GM21515 (cell line): ENCODE measurements at regions not wholly inside any gene's neighbourhood (a gene's known extent, or its start where the extent isn't known, plus 50 kb on each side); places are given as distances from the start of the nearest gene placed in this dataset.
"Not testable (repeated sequence)": the region's sequence is repeated elsewhere in the genome, so short reads cannot be mapped to it uniquely, and the experiment has no call there.

ENCODE experiments used
- ATAC-seq: cut with Tn5 transposase; IDR thresholded peaks from one replicate; pipeline ENCODE4 v1.9.1; 2021; ENCODE audit not compliant: unreplicated experiment

- no peak for ATAC-seq
Observed at GRCh38 chr4:116551806-116552205, 533.6 kb downstream of the TRAM1L1 start.

- ATAC-seq = no peak
Observed at GRCh38 chr4:116547632-116548031, 537.7 kb downstream of the TRAM1L1 start.

- no peak for ATAC-seq
Observed at GRCh38 chr4:116546759-116547158, 538.6 kb downstream of the TRAM1L1 start.

- no peak for ATAC-seq
Observed at GRCh38 chr4:116544946-116545345, 540.4 kb downstream of the TRAM1L1 start.

GRCh38 chr4:116539744-116540143, 545.6 kb downstream of the TRAM1L1 start:
- no peak for ATAC-seq

- no peak for ATAC-seq
Observed at GRCh38 chr4:116537828-116538227, 547.5 kb downstream of the TRAM1L1 start.

GRCh38 chr4:116536024-116536423, 549.4 kb downstream of the TRAM1L1 start:
- not testable (repeated sequence) for ATAC-seq

- no peak for ATAC-seq
Observed at GRCh38 chr4:116531870-116532269, 553.5 kb downstream of the TRAM1L1 start.

GRCh38 chr4:116531026-116531425, 554.4 kb downstream of the TRAM1L1 start:
- no peak for ATAC-seq

- ATAC-seq = no peak
Observed at GRCh38 chr4:116530048-116530447, 555.3 kb downstream of the TRAM1L1 start.

- no peak for ATAC-seq
Observed at GRCh38 chr4:116529129-116529528, 556.2 kb downstream of the TRAM1L1 start.

GRCh38 chr4:116522922-116523321, 562.5 kb downstream of the TRAM1L1 start:
- ATAC-seq = no peak

GRCh38 chr4:116520886-116521285, 564.5 kb downstream of the TRAM1L1 start:
- ATAC-seq = no peak

- ATAC-seq = no peak
Observed at GRCh38 chr4:116516711-116517110, 568.7 kb downstream of the TRAM1L1 start.

- no peak for ATAC-seq
Observed at GRCh38 chr4:116515959-116516358, 569.4 kb downstream of the TRAM1L1 start.

GRCh38 chr4:116512552-116512951, 572.8 kb downstream of the TRAM1L1 start:
- ATAC-seq = no peak

GRCh38 chr4:116501954-116502353, 583.4 kb downstream of the TRAM1L1 start:
- no peak for ATAC-seq

- ATAC-seq = no peak
Observed at GRCh38 chr4:116500225-116500624, 585.2 kb downstream of the TRAM1L1 start.

- ATAC-seq = no peak
Observed at GRCh38 chr4:116489739-116490138, 595.6 kb downstream of the TRAM1L1 start.

GRCh38 chr4:116486401-116486800, 599.0 kb downstream of the TRAM1L1 start:
- no peak for ATAC-seq

- ATAC-seq = no peak
Observed at GRCh38 chr4:116480546-116480945, 604.8 kb downstream of the TRAM1L1 start.

- ATAC-seq = no peak
Observed at GRCh38 chr4:116478343-116478742, 607.0 kb downstream of the TRAM1L1 start.

- peak; percentile 72 for ATAC-seq
Observed at GRCh38 chr4:116469582-116469981, 615.8 kb downstream of the TRAM1L1 start.

GRCh38 chr4:116453127-116453526, 632.2 kb downstream of the TRAM1L1 start:
- no peak for ATAC-seq
